ENCODE measurements at regions not wholly inside any gene's neighbourhood (a gene's known extent, or its start where the extent isn't known, plus 50 kb on each side); places are given as distances from the start of the nearest gene placed in this dataset.
"Not testable (repeated sequence)": the region's sequence is repeated elsewhere in the genome, so short reads cannot be mapped to it uniquely, and the experiment has no call there.

DNA sequence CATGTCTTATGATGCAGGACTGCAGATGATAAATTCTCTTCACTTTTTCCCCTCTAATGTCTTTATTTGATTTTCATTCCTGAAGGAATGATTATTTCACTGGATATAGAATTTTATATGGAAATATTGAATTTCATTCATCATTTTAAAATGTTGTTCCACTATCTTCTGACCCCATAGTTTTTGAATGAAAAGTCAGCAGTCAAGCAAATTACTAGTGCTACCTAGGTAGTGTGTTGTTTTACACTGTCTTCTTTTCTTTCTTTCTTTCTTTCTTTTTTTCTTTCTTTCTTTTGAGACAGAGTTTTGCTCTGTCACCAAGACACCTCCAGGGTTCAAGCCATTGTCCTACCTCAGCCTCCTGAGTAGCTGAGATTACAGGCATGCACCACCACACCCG, 76.9 kb downstream of the WSB1 start:
- no peaks in the 10 kb centered on the region for H3K4me1 ChIP-seq
- intact Hi-C loops (cut with DNase I): no loop called here
- ATAC-seq: no peak
- FAIRE-seq: no peak
- no peak for DNase-seq
- H3K27ac ChIP-seq: no peak overlapping the region
- no peak overlapping the region for H3K4me3 ChIP-seq
- no peaks in the 10 kb centered on the region for H3K27me3 ChIP-seq
- 95 to 100% methylated on average over 1 of the region's 1 CpG for WGBS, 2 donors
- no peak for TF ChIP-seq CTCF (IDR thresholded peaks at IDR 0.05)
- no peaks in the 10 kb centered on the region for H3K36me3 ChIP-seq
- H3K9me3 ChIP-seq: no peaks in the 10 kb centered on the region

DNA sequence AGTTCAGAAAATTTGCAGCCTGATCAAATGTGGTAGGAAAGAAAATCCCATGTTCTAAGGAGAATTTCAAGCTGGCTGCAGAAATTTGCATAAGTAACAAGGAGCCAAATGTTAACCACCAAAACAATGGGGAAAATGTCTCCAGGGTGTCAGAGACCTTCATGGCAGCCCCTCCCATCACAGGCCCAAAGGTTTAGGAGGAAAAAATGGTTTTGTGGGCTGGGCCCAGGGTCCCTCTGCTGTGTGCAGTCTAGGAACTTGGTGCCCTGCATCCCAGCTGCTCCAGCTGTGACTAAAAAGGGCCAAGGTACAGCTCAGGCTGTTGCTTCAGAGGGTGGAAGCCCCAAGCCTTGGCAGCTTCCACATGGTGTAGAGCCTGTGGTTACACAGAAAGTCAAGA, 79.8 kb downstream of the WSB1 start:
- H3K27ac ChIP-seq; H3K9me3 ChIP-seq; intact Hi-C loops (cut with DNase I); H3K36me3 ChIP-seq; H3K27me3 ChIP-seq; ATAC-seq; H3K4me3 ChIP-seq; H3K4me1 ChIP-seq; FAIRE-seq; DNase-seq: not testable (repeated sequence)

- no peak for TF ChIP-seq CTCF (IDR thresholded peaks at IDR 0.05)
- no peak for FAIRE-seq
Observed at GRCh38 chr17:27376637-27377547, 79.4 kb upstream of the KSR1 start.

GRCh38 chr17:27378482-27379175, 77.6 kb upstream of the KSR1 start:
- intact Hi-C loops (cut with DNase I): no loop called here
- no peak for FAIRE-seq

More at GRCh38 chr17:27376637-27377547, 79.4 kb upstream of the KSR1 start:
- Histone ChIP-seq H3K4me3 (no peak overlapping the region), H3K4me1 (peaks cover 0 to 6% (median 6%) of the 10 kb centered on the region in 3 donors), H3K27me3 (no peaks in the 10 kb centered on the region), H3K36me3 (no peaks in the 10 kb centered on the region), H3K9me3 (no peaks in the 10 kb centered on the region), H3K27ac (no peak overlapping the region)
- ATAC-seq (no peak), DNase-seq (no peak)
- intact Hi-C loops (cut with DNase I): no loop called here
- WGBS, 2 donors: 88 to 90% methylated on average over 5 of the region's 5 CpGs

More at GRCh38 chr17:27378482-27379175, 77.6 kb upstream of the KSR1 start:
- H3K27me3 ChIP-seq: no peaks in the 10 kb centered on the region
- H3K4me1 ChIP-seq: peaks cover 0 to 6% (median 6%) of the 10 kb centered on the region in 3 donors
- TF ChIP-seq CTCF (IDR thresholded peaks at IDR 0.05): no peak
- DNase-seq (no peak), ATAC-seq (no peak)
- H3K9me3 ChIP-seq: no peaks in the 10 kb centered on the region
- no peak overlapping the region for H3K4me3 ChIP-seq
- no peaks in the 10 kb centered on the region for H3K36me3 ChIP-seq
- H3K27ac ChIP-seq: no peak overlapping the region
- WGBS, 2 donors: 90 to 93% methylated on average over 9 of the region's 9 CpGs

Measured in pancreas (tissue), 10 donors.